ENCODE measurements at regions not wholly inside any gene's neighbourhood (a gene's known extent, or its start where the extent isn't known, plus 50 kb on each side); places are given as distances from the start of the nearest gene placed in this dataset.

- no peak for TF ChIP-seq EZH2phosphoT487 (IDR thresholded peaks at IDR 0.05; ENCODE audit: insufficient read depth, low read depth)
- TF ChIP-seq EZH2 (IDR thresholded peaks at IDR 0.05; ENCODE audit: insufficient read depth, poor library complexity, severe bottlenecking), result no peak
Measured at GRCh38 chr5:89307972-89308371, 425.0 kb upstream of the MEF2C start.
